ENCODE measurements at regions not wholly inside any gene's neighbourhood (a gene's known extent, or its start where the extent isn't known, plus 50 kb on each side); places are given as distances from the start of the nearest gene placed in this dataset.
"Not testable (repeated sequence)": the region's sequence is repeated elsewhere in the genome, so short reads cannot be mapped to it uniquely, and the experiment has no call there.

DNA sequence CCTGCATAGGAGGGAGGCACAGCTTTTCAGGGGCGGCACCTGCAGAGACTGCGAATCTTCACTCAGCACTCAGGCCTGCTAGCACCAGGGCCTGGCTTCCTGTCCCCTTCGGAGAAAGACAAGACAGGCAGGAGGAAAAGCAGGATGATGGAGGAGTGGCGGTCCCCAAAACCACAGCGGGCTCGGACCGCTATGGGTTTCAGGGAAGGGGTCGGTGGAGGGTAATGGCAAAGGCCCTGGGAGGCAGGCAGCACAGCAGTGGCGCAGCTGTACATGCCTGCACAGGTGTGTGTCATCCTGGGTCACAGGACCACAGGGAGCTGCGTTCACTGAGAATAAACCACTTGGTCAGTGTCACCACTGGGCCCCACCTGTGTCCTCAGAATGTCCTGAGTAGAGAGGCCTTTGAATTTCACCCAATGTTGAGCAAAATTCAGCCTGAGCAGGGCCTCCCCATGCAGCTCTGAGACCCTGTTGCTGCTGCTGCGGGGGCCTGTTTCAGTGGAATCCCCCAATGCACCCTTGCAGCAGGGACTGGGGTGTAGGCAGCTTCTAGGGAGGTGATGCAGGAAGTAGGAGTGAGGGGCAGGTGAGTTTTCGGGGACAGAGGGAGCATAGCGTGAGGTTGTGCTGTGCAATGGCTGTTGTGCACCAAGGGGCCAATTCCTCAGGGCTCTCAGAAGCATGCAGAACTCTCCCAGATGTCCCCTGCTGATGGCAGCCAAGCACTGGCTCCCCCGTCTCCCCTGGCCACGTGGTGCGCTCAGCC, 90.6 kb upstream of the PPP2R2D start:
- no peak for DNase-seq

DNA sequence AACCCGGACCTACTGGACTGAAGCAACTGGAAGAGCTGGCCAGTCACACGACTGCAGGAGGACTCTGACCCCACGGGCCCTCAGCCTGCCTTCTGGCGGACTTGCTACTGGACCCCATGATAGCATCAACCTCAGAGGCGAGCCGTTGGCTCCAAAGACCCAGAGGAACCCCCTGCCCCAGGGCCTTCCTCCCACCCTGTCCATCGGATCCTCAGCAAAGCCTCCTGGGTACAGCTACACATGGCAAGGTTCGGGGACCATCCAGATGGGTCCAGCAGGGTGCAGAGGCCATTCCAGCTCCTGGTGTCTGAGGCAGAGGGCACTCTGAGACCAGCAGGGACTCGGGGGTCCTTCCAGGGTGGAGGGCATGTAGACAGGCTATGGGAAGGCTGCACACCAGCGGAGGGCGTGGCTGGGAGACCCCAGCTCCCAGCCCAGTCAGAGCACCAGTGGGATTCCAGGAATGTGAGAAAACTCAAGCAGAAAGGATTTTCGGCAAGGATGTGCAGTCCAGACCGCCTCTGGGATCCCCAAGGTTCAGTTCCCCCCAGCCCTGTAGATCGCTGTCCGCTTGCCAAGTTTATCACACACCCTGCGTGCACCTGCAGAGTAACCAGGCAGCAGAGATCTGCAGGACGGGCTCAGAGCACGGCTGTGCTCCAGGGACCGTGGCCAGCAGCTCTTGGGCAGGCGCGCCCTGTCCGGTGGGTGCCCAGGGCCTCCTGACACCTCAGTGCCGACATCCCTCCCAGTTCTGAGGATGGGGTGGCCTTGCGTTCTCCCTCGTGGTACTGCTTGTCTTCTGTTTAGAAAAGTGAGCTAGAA, 89.8 kb upstream of the PPP2R2D start:
- DNase-seq: no peak

GRCh38 chr10:131811630-131812403, 89.0 kb upstream of the PPP2R2D start:
- no peak for DNase-seq

GRCh38 chr10:131812736-131813604, 87.8 kb upstream of the PPP2R2D start:
- DNase-seq: no peak

GRCh38 chr10:131814567-131815265, 86.1 kb upstream of the PPP2R2D start:
- DNase-seq: no peak

- no peak for DNase-seq
Observed at GRCh38 chr10:131815266-131816156, 85.3 kb upstream of the PPP2R2D start.

DNA sequence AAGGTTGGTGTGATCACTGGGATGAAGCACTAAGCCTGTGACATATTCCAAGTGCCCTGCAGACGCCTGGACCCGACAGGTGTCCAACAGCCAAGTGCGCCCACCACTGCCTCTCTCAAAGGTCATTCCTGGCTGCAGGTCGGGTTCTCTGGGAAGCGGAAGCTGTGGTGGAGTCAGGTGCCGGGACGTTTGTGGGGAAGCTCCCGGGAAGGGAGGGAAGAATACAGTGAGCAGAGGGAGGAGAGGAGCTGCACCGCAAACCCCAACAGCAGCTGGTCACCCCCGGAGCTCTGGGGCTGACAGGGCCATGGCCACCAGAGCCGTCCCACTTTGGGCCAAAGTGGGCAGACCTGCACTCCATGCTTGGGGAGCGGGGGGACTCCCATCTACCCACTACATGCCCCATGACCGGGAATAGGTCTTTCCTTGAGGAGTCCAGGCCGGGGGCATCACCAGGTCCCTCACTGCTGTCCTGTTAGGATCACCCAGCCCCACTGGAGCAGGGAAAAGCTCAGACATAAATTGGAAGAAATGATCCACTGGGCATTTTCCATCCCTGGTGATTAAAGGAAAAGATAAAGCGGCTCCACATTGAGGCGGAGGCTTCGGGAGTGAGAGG, 84.5 kb upstream of the PPP2R2D start:
- no peak for DNase-seq

DNA sequence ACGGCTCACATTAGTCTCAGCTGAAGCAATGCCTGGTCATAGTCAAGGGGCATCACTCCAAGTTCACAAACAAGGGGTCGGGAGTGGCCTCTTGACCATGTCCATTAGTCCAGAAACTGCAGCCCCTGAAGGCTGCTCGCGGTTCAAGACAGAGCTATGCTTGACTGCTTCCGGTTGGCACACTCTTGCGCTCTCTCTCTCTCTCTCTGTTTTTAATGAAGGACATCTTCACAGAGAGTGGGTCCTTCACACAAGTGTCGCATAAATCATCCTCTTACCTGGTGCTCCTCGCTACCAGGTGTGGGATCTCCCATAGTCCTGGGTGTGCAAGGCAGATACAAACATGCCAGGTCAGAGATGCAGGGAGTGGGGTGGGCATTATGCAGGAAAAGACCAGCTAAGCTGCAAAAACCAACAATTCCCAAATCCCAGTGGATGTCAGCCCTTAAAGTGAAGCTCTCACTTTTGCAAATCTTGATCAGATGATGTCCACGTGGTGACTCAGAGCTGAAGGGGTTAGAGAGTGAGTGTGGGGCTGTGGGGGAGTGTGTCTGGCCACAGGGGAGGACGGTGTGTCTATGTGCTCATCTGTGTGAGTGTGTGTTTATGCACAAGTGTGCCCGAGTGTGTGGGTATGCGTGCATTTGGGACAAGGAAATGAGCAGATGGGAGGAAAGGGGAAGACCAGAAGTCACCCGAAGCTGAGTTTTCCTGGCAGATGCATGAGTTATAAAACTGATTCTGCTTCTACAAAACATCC, 83.7 kb upstream of the PPP2R2D start:
- no peak for DNase-seq

- DNase-seq: no peak
Observed at GRCh38 chr10:131817866-131818509, 82.8 kb upstream of the PPP2R2D start.

- no peak for DNase-seq
Observed at GRCh38 chr10:131818510-131819234, 82.1 kb upstream of the PPP2R2D start.

DNA sequence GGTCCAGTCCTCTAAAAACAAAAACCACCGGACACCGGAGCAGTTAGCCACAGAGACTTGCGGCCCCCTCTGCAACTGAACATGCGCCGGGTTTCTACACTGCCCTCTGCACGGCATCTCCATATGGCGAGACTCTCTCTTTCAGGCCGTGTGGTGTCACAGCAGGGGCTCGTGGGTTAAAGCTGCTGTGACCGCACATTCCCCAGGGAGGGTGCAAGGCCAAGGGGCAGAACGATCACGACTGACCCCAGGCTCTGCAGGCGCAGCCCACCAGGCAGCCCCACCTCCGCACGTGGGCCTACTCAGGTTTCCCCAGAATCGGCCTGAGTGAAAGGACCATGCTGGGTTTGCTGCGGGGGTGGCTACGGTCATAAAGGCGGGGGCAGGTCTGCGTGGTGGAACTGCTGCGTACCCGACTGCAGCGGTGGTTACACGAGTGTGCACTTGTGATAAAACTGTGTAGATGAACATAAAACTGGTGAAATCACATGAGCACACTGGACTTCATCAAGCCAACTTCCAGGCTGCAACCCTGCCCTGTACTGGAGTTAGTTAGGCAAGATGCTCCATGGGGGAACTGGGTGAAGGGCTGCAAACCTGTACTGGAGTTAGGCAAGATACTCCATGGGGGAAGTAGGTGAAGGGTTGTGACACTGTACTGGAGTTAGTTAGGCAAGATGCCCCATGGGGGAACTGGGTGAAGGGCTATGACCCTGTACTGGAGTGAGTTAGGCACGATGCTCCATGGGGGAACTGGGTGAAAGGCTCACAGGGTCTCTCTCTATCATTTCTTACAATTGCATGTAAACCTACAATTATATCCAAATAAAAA, 81.4 kb upstream of the PPP2R2D start:
- DNase-seq: no peak

DNA sequence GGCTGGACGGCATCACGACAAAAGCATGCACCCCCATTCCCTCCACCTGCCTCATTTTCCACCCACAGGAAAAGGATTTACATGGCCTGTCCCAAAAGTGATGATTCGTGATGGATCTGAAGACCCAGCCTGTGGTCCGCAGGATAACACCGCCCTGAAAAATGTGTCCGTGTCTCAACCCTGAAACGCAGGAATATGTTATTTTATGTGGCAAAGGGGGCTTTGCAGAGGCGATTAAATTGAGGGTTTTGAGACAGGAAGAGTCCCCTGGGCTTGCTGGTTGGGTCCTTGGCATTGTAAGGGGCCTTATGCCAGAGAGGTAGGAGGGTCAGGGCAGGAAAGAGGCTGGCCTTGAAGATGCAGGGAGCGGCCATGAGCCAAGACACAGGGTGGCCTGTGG, 80.2 kb upstream of the PPP2R2D start:
- no peak for DNase-seq

DNA sequence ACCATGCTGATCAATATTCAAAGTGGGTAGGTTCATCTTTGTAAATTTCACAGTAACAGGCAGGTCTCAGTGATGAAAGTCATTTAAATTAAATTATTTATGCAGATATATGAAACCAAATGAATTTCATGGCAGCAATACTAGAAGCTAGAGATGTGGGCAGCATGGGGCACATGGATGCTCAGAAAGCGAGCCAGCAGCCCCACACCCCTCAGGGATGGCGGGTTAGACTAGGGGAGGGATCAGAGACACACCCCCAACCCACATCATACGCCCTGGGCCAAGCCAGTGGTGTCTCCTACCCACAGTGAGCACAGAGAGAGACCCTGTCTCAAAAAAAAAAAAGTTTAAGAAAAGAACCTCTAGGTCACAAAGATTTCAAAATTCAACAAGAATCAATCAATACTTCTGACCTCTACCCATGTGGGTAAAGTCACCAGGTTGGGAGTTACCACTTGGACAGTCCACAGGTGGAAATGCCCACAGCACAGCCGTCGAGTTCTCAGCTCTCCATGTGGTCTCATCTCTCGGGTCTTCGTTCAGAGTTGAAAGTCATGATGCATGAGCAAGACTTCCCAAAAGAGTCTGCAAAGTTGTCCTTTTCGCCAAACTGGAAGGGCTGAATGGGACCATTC, 79.3 kb upstream of the PPP2R2D start:
- no peak for DNase-seq

DNA sequence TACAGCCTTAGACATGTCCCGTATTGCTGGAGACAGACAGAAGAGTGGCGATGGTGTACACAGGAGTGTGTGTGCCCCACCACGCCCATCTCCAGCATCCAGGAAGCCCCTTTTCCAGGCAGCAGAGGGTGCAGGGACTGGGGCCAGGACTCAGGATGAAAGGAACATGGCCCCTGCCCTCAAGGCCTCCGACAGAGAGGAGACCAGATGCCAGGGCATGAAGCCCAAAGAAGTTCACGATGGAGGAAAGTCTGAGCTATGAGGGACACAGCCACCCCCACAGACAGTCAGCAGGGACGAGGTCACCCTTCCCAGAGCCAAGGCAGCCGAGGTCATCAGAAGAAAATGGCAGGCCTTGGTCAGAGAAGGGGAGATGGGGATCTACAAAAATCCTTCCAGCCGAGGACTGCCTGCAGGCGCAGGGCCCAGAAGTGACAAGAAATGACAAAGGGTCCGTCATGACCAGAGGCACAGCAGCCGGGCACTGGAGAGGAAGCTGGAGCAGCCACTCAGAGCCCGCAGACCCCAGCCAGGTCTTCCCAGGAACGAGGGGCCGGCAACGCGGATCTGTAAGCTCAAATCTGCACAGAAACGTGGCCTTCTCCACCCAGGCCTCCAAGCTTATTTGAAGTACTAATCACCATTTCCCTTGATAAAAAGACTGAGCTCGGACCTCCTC, 78.7 kb upstream of the PPP2R2D start:
- no peak for DNase-seq

DNA sequence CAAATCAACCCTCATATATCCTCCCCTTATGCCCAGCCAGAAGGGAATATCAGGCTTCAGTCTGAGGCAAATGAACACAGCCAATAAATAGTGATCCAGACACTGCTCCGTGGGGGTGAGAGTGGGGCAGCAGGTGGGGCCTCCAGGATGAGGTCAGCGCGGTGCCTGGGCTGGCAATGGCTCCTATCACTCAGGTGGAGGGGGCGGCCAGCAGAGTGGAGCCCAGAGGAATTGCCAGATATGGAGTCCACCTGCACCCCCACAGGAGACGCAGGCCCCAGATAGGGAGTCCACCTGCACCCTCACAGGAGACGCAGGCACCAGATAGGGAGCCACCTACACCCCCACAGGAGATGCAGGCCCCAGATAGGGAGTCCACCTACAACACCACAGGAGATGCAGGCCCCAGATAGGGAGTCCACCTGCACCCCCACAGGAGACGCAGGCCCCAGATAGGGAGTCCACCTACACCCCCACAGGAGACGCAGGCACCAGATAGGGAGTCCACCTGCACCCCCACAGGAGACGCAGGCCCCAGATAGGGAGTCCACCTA, 78.0 kb upstream of the PPP2R2D start:
- DNase-seq: no peak

GRCh38 chr10:131823601-131824099, 77.2 kb upstream of the PPP2R2D start:
- not testable (repeated sequence) for DNase-seq
